GM18907 (cell line): ENCODE measurements at regions not wholly inside any gene's neighbourhood (a gene's known extent, or its start where the extent isn't known, plus 50 kb on each side); places are given as distances from the start of the nearest gene placed in this dataset.

Experiments
- ATAC-seq: cut with Tn5 transposase; IDR thresholded peaks from one replicate; pipeline ENCODE4 v1.9.1; 2021; ENCODE audit warnings: mild to moderate bottlenecking, moderate library complexity; ENCODE audit not compliant: unreplicated experiment

- ATAC-seq, result no peak
These were observed 218.1 kb upstream of the TNP1 start for GRCh38 chr2:217077831-217078407.

- no peak for ATAC-seq
These were observed 216.9 kb upstream of the TNP1 start for GRCh38 chr2:217076657-217077232.

- ATAC-seq, result no peak
These were observed 216.2 kb upstream of the TNP1 start for GRCh38 chr2:217076058-217076435.

GRCh38 chr2:217075268-217076057 is 215.6 kb upstream of the TNP1 start:
- ATAC-seq, result no peak

GRCh38 chr2:217074576-217075255 is 214.9 kb upstream of the TNP1 start:
- no peak for ATAC-seq

GRCh38 chr2:217071416-217071815 is 211.6 kb upstream of the TNP1 start:
- no peak for ATAC-seq

GRCh38 chr2:217070611-217071010 is 210.7 kb upstream of the TNP1 start:
- ATAC-seq, result no peak

GRCh38 chr2:217070043-217070430 is 210.2 kb upstream of the TNP1 start:
- ATAC-seq, result no peak

GRCh38 chr2:217069263-217070042 is 209.6 kb upstream of the TNP1 start:
- no peak for ATAC-seq

- no peak for ATAC-seq
These were observed 208.9 kb upstream of the TNP1 start for GRCh38 chr2:217068677-217069250.

- no peak for ATAC-seq
These were observed 207.9 kb upstream of the TNP1 start for GRCh38 chr2:217067787-217068186.

- no peak for ATAC-seq
These were observed 206.8 kb upstream of the TNP1 start for GRCh38 chr2:217066510-217067270.

GRCh38 chr2:217065695-217066405 is 206.0 kb upstream of the TNP1 start:
- ATAC-seq, result no peak

GRCh38 chr2:217065012-217065290 is 205.1 kb upstream of the TNP1 start:
- no peak for ATAC-seq

GRCh38 chr2:217064234-217065011 is 204.6 kb upstream of the TNP1 start:
- ATAC-seq, result no peak

GRCh38 chr2:217063238-217063755 is 203.4 kb upstream of the TNP1 start:
- no peak for ATAC-seq

GRCh38 chr2:217062768-217063167 is 202.9 kb upstream of the TNP1 start:
- no peak for ATAC-seq

GRCh38 chr2:217061916-217062505 is 202.1 kb upstream of the TNP1 start:
- no peak for ATAC-seq
